PC-9 (cell line): ENCODE measurements at regions not wholly inside any gene's neighbourhood (a gene's known extent, or its start where the extent isn't known, plus 50 kb on each side); places are given as distances from the start of the nearest gene placed in this dataset.

Source experiments
- BruUV-seq: library from RNA; stranded (reverse); fragments of 400-500 nt; replicated peaks from 2 replicates; lab custom pipeline; 2021; lab: Mats Ljungman, UMichigan
- CTCF ChIA-PET: fragments of 300-600 bp; sonication (Branson Sonifier 250); formaldehyde crosslinking; loops from one replicate; lab custom pipeline; 2022; ENCODE audit warnings: antibody characterized with exemption; lab: Charles Lee
- POLR2A ChIA-PET: fragments of 300-600 bp; sonication (Branson Sonifier 250); formaldehyde crosslinking; loops from one replicate; lab custom pipeline; 2022; ENCODE audit warnings: antibody characterized with exemption; ENCODE audit not compliant: unreplicated experiment; lab: Charles Lee
- DNase-seq, 2 experiments: peaks; one replicate each; pipeline versions ENCODE4 v3.0.0 to v3.0.0-alpha.2; 2015 to 2022; ENCODE audit warnings: mixed read lengths in 1 of 2
- H2AFZ ChIP-seq: fragments of 200-600 bp; sonication (generic); 2 replicates; pipeline ENCODE4 v1.8.1; 2017; ENCODE audit warnings: antibody characterized with exemption
- H3F3A ChIP-seq: fragments of 200-600 bp; sonication (generic); 2 replicates; pipeline ENCODE4 v1.8.1; 2017; ENCODE audit warnings: antibody characterized with exemption, mild to moderate bottlenecking, low read depth; ENCODE audit not compliant: insufficient read depth
- H3K27ac ChIP-seq: fragments of 200-600 bp; sonication (generic); 2 replicates; pipeline ENCODE4 v1.6.1; 2016; ENCODE audit warnings: mixed run types
- H3K27me3 ChIP-seq: fragments of 200-600 bp; sonication (generic); 2 replicates; pipeline ENCODE4 v1.6.1; 2016; ENCODE audit warnings: low read depth, mixed run types; ENCODE audit not compliant: insufficient read depth
- H3K36me3 ChIP-seq: fragments of 200-600 bp; sonication (generic); 2 replicates; pipeline ENCODE4 v1.6.1; 2016; ENCODE audit warnings: low read depth, mixed run types
- H3K4me1 ChIP-seq: fragments of 200-600 bp; sonication (generic); replicated peaks from 2 replicates; pipeline ENCODE4 v1.6.1; 2016; ENCODE audit warnings: mixed run types; ENCODE audit not compliant: insufficient read depth
- H3K4me2 ChIP-seq: fragments of 200-600 bp; sonication (generic); 2 replicates; pipeline ENCODE4 v1.6.1; 2017; ENCODE audit warnings: mixed run types
- H3K4me3 ChIP-seq: fragments of 200-600 bp; sonication (generic); 2 replicates; pipeline ENCODE4 v1.6.1; 2016; ENCODE audit warnings: mixed run types
- H3K79me2 ChIP-seq: fragments of 200-600 bp; sonication (generic); 2 replicates; pipeline ENCODE4 v1.6.1; 2017; ENCODE audit warnings: low read depth, mixed run types
- H3K9me2 ChIP-seq: fragments of 200-600 bp; sonication (generic); 2 replicates; pipeline ENCODE4 v1.8.1; 2017; ENCODE audit warnings: mild to moderate bottlenecking; ENCODE audit not compliant: insufficient read depth
- H3K9me3 ChIP-seq: fragments of 200-600 bp; sonication (generic); 2 replicates; pipeline ENCODE4 v1.8.1; 2016; ENCODE audit warnings: low read depth; ENCODE audit not compliant: insufficient read depth
- H4K20me1 ChIP-seq: fragments of 200-600 bp; sonication (generic); 2 replicates; pipeline ENCODE4 v1.8.1; 2017; ENCODE audit not compliant: insufficient read depth
- EZH2 ChIP-seq: fragments of 200-600 bp; sonication (generic); IDR thresholded peaks from 2 replicates; pipeline ENCODE4 v1.8.0; 2017; ENCODE audit warnings: antibody characterized with exemption, low read depth
- intact Hi-C: fragments of 100-400 bp; cut with micrococcal nuclease; formaldehyde crosslinking; loops from one replicate; pipeline ENCODE4 v1.10.0; 2022; ENCODE audit not compliant: unreplicated experiment
- TF ChIP-seq, protein P1 (sequence below): fragments of 200-600 bp; sonication (generic); conservative IDR thresholded peaks from 2 replicates; pipeline ENCODE4 v1.6.1; 2017; ENCODE audit warnings: mixed run types, antibody characterized with exemption, mild to moderate bottlenecking, moderate library complexity

DNA sequence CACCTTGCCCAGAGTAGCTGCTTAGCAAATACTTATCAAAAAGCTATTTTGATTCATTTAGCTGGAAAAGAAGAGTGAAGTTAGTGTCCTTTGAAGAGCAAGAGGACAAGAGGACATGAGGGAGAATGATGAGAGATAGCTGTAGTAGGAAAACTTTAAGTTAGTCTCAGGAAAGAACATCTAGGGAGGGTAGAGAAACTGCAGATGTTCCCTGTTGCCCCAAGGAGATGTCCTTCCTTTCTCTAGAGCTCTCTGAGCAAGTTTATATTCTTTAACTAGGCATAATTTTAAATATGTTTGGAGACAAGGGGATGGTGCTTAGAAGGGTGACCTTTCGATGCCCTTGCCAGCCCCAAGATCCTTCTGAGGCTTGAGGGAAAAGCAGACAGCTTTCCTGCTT is 529.1 kb upstream of the TBX3 start:
- BruUV-seq = no TSS peak
- no peaks in the 10 kb centered on the region for H3K9me3 ChIP-seq
- POLR2A ChIA-PET = no interaction called here
- no peaks in the 10 kb centered on the region for H4K20me1 ChIP-seq
- no peaks in the 10 kb centered on the region for H3K9me2 ChIP-seq
- no peaks in the 10 kb centered on the region for H3F3A ChIP-seq
- no peak for DNase-seq
- no peak overlapping the region for H3K27ac ChIP-seq
- no peaks in the 10 kb centered on the region for H3K36me3 ChIP-seq
- H3K4me1 ChIP-seq = no peaks in the 10 kb centered on the region
- H3K27me3 ChIP-seq = 0 out of 2 replicates have a peak, but pooled peaks cover 9% of the 10 kb centered on the region
- intact Hi-C loops = no loop called here
- no peak overlapping the region for H2AFZ ChIP-seq
- H3K79me2 ChIP-seq = no peaks in the 10 kb centered on the region
- H3K4me3 ChIP-seq = no peak overlapping the region
- TF ChIP-seq EZH2 = no peak
- TF ChIP-seq, protein P1, sequence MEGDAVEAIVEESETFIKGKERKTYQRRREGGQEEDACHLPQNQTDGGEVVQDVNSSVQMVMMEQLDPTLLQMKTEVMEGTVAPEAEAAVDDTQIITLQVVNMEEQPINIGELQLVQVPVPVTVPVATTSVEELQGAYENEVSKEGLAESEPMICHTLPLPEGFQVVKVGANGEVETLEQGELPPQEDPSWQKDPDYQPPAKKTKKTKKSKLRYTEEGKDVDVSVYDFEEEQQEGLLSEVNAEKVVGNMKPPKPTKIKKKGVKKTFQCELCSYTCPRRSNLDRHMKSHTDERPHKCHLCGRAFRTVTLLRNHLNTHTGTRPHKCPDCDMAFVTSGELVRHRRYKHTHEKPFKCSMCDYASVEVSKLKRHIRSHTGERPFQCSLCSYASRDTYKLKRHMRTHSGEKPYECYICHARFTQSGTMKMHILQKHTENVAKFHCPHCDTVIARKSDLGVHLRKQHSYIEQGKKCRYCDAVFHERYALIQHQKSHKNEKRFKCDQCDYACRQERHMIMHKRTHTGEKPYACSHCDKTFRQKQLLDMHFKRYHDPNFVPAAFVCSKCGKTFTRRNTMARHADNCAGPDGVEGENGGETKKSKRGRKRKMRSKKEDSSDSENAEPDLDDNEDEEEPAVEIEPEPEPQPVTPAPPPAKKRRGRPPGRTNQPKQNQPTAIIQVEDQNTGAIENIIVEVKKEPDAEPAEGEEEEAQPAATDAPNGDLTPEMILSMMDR = no peak
- CTCF ChIA-PET = no interaction called here
- no peak overlapping the region for H3K4me2 ChIP-seq

DNA sequence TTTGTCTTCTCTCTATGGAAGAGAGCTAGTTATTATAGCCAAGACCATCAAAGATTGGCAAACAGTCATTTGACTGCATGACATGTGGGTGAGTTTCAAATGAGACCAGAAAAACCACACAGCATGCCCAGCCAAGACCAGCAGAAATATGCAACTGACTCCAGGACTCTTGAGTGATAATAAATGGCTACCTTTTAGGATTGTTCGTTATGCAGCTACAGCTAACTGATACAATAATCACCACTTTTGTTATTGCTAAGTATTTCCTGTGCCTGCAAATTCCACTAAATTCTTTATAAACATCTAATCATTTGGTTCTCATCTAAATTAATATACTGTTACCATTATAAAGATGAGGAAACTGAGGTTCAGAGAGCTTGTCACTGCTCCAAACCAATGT is 528.4 kb upstream of the TBX3 start:
- no peaks in the 10 kb centered on the region for H3K9me2 ChIP-seq
- no peaks in the 10 kb centered on the region for H3F3A ChIP-seq
- H3K4me3 ChIP-seq = no peak overlapping the region
- BruUV-seq = no TSS peak
- H4K20me1 ChIP-seq = no peaks in the 10 kb centered on the region
- POLR2A ChIA-PET = no interaction called here
- TF ChIP-seq, protein P1 = no peak
- no peak for TF ChIP-seq EZH2
- intact Hi-C loops = no loop called here
- H2AFZ ChIP-seq = no peak overlapping the region
- CTCF ChIA-PET = no interaction called here
- 0 out of 2 replicates have a peak, but pooled peaks cover 9% of the 10 kb centered on the region for H3K27me3 ChIP-seq
- H3K27ac ChIP-seq = no peak overlapping the region
- DNase-seq = no peak
- H3K4me2 ChIP-seq = no peak overlapping the region
- H3K36me3 ChIP-seq = no peaks in the 10 kb centered on the region
- no peaks in the 10 kb centered on the region for H3K9me3 ChIP-seq
- H3K79me2 ChIP-seq = no peaks in the 10 kb centered on the region
- no peaks in the 10 kb centered on the region for H3K4me1 ChIP-seq

DNA sequence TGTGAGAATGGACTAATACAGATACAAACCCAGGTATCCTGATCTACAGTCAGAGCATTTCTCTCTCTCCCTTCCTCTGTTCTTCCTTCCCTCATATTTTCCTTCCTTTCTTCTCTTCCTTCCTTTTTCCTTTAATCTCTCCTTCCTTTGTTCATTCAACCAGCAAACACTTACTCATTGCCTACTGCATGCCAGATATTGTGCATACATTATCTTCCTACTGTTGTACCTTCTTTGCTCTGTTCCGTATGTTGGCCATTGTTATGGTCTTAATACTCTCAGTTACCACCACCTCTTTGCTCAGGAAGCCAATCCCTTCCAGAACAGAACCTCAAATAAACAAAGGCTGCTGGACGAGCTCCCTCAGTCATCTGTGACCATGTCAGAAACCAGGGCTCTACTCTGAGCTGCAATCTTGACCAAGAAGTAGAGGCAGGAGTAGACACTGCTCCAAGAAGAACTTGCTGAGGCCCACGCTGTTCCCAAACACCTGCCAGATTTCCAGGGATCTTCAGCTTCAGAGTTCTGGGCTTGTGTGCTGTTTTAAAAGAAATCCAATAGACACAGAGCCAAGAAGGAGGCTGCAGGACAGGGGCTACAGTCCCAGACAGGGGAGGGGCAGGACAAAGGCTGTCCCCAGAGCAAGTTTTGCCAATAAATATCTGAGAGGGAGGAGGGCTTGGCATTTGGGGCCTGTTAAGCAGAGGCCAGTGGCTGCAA is 526.7 kb upstream of the TBX3 start:
- POLR2A ChIA-PET = no interaction called here
- H2AFZ ChIP-seq = no peak overlapping the region
- H3K27me3 ChIP-seq = 0 out of 2 replicates have a peak, but pooled peaks cover 9% of the 10 kb centered on the region
- no peaks in the 10 kb centered on the region for H4K20me1 ChIP-seq
- CTCF ChIA-PET = no interaction called here
- H3K4me2 ChIP-seq = no peak overlapping the region
- no peak overlapping the region for H3K27ac ChIP-seq
- H3F3A ChIP-seq = no peaks in the 10 kb centered on the region
- H3K9me2 ChIP-seq = no peaks in the 10 kb centered on the region
- no peaks in the 10 kb centered on the region for H3K4me1 ChIP-seq
- H3K36me3 ChIP-seq = no peaks in the 10 kb centered on the region
- intact Hi-C loops = no loop called here
- H3K9me3 ChIP-seq = no peaks in the 10 kb centered on the region
- no peaks in the 10 kb centered on the region for H3K79me2 ChIP-seq
- DNase-seq = no peak
- BruUV-seq = no TSS peak
- no peak for TF ChIP-seq EZH2
- TF ChIP-seq, protein P1 = no peak
- no peak overlapping the region for H3K4me3 ChIP-seq
